ENCODE measurements at regions not wholly inside any gene's neighbourhood (a gene's known extent, or its start where the extent isn't known, plus 50 kb on each side); places are given as distances from the start of the nearest gene placed in this dataset.

GRCh38 chr12:107845980-107846659 lies 71.6 kb downstream of the ASCL4 start:
- intact Hi-C loops (cut with DNase I): no loop called here
- 33 to 55% (median 51%) methylated on average over 3 to 17 of the region's 17 CpGs for WGBS, 4 donors
- Histone ChIP-seq H3K4me3 (no peak overlapping the region), H3K4me1 (replicated peaks in 1 of 2) (peaks cover 0 to 19% of the 10 kb centered on the region in 2 donors), H3K9me3 (replicated peaks in 1 of 3) (no peaks in the 10 kb centered on the region), H3K36me3 (replicated peaks in 1 of 2) (no peaks in the 10 kb centered on the region), H3K27me3 (peaks cover 51% of the 10 kb centered on the region), H3K27ac (no peak overlapping the region)
- TF ChIP-seq CTCF (IDR thresholded peaks at IDR 0.05): no peak
- TF ChIP-seq POLR2A (IDR thresholded peaks at IDR 0.05): no peak
- DNase-seq: no peak

DNA sequence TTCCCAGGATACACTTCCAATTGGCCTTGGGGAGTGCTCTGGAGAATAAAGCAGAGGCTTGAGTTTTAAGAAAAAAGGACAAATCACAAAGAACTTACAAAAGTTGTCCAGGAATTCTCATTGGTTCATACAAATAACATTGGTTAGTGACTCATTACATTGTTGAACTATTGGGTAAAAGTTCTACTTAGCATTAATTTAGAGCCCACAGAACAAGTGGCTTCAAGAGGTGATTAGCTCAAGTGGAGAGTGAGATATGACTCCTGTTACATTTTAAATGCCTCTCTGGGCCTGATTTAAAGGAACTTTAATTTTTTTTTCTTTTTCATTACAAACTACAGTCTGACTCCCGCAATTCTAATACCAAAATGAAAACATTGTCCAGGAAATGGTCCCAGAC lies 72.9 kb downstream of the ASCL4 start:
- no peak overlapping the region for H3K27ac ChIP-seq
- intact Hi-C loops (cut with DNase I): no loop called here
- H3K9me3 ChIP-seq (replicated peaks in 1 of 3): no peaks in the 10 kb centered on the region
- no peak for DNase-seq
- peaks cover 42% of the 10 kb centered on the region for H3K27me3 ChIP-seq
- TF ChIP-seq POLR2A (IDR thresholded peaks at IDR 0.05): no peak
- no peak for TF ChIP-seq CTCF (IDR thresholded peaks at IDR 0.05)
- H3K4me1 ChIP-seq (replicated peaks in 1 of 2): peaks cover 0 to 19% of the 10 kb centered on the region in 2 donors
- H3K4me3 ChIP-seq: no peak overlapping the region
- 50 to 73% (median 68%) methylated on average over 1 of the region's 1 CpG for WGBS, 4 donors
- H3K36me3 ChIP-seq (replicated peaks in 1 of 2): no peaks in the 10 kb centered on the region

- WGBS, 4 donors: 29 to 59% (median 47%) methylated on average over 3 of the region's 3 CpGs
- intact Hi-C loops (cut with DNase I): no loop called here
- Histone ChIP-seq H3K4me3 (no peak overlapping the region), H3K27ac (no peak overlapping the region), H3K36me3 (replicated peaks in 1 of 2) (no peaks in the 10 kb centered on the region), H3K27me3 (peaks cover 39% of the 10 kb centered on the region), H3K4me1 (replicated peaks in 1 of 2) (peaks cover 0 to 19% of the 10 kb centered on the region in 2 donors), H3K9me3 (replicated peaks in 1 of 3) (no peaks in the 10 kb centered on the region)
- TF ChIP-seq CTCF (IDR thresholded peaks at IDR 0.05) (no peak), POLR2A (IDR thresholded peaks at IDR 0.05) (no peak)
- no peak for DNase-seq
Measured at GRCh38 chr12:107847830-107848229, 73.3 kb downstream of the ASCL4 start.

DNA sequence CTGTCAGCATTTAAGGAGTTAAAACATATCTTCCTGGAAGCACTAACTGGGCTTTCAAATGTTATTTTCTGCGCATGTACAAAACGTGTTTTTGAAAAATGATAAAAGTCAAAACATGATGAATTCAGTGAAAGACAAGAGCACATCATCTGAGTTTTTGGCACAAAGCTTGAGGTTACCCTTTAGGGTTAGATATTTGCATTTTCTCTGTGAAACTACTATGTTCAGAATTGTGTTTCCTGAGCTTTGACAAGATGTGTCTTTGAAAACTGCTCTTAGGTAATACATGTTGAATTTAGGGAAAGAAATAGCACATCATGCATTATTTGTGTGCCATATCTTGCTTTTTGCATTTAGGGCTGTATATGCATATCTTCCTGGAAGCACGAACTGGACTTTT lies 79.0 kb downstream of the ASCL4 start:
- TF ChIP-seq CTCF (IDR thresholded peaks at IDR 0.05): no peak
- TF ChIP-seq POLR2A (IDR thresholded peaks at IDR 0.05): no peak
- 34 to 43% (median 38%) methylated on average over 3 of the region's 3 CpGs for WGBS, 4 donors

More for the DNA sequence above, 79.0 kb downstream of the ASCL4 start:
- Histone ChIP-seq H3K27ac (no peak overlapping the region), H3K9me3 (replicated peaks in 1 of 3) (no peaks in the 10 kb centered on the region), H3K36me3 (replicated peaks in 1 of 2) (no peaks in the 10 kb centered on the region), H3K4me3 (no peak overlapping the region), H3K27me3 (peaks cover 24% of the 10 kb centered on the region), H3K4me1 (replicated peaks in 1 of 2) (no peaks in the 10 kb centered on the region)
- intact Hi-C loops (cut with DNase I): no loop called here
- DNase-seq: no peak

Data from adrenal gland (tissue), 9 donors.